ENCODE measurements at regions not wholly inside any gene's neighbourhood (a gene's known extent, or its start where the extent isn't known, plus 50 kb on each side); places are given as distances from the start of the nearest gene placed in this dataset.

- ChIA-PET CTCF (interaction anchor here (0.8 kb wide), 1 partner anchor 20 kb away, joined by 3 read pairs; no protein-coding TSS in a partner anchor), SMC1A (ENCODE audit: uncharacterized antibody, unreplicated experiment) (no interaction called here), RAD21 (ENCODE audit: unreplicated experiment) (no interaction called here), POLR2A (no interaction called here)
- Histone ChIP-seq H3K36me3 (ENCODE audit: control insufficient read depth in 2 of 2, insufficient read depth in 2 of 2, low read length in 1 of 2) (no peaks in the 10 kb centered on the region), H3K27ac (ENCODE audit: control insufficient read depth, insufficient read depth) (no peak overlapping the region), H3K4me2 (ENCODE audit: control insufficient read depth, insufficient read depth) (no peak overlapping the region), H3K27me3 (replicated peaks in 1 of 2; ENCODE audit: control insufficient read depth in 2 of 2, insufficient read depth in 2 of 2, low read length in 1 of 2) (no peaks in the 10 kb centered on the region), H3K9ac (ENCODE audit: control insufficient read depth, insufficient read depth, low read length) (no peak overlapping the region), H4K20me1 (ENCODE audit: control insufficient read depth, insufficient read depth) (no peaks in the 10 kb centered on the region), H2AFZ (ENCODE audit: control insufficient read depth, low read depth, low read length) (no peak overlapping the region), H3K79me2 (ENCODE audit: control insufficient read depth, insufficient read depth, low read length) (no peaks in the 10 kb centered on the region), H3K4me1 (ENCODE audit: control insufficient read depth, insufficient read depth, low read length) (no peaks in the 10 kb centered on the region), H3K4me3 (no peak overlapping the region), H3K9me3 (replicated peaks; ENCODE audit: control insufficient read depth, insufficient read depth, low read length) (no peaks in the 10 kb centered on the region)
- TF ChIP-seq KAT2A (conservative IDR thresholded peaks at IDR 0.05; ENCODE audit: control insufficient read depth, low read depth, low read length): no peak
- no peak for TF ChIP-seq ZBTB11 (CRISPR knock-in tag; IDR thresholded peaks at IDR 0.05)
- no peak for TF ChIP-seq CBX3 (IDR thresholded peaks at IDR 0.05; ENCODE audit: borderline replicate concordance, low read depth)
- no peak for TF ChIP-seq JUNB (IDR thresholded peaks at IDR 0.05)
- no peak for TF ChIP-seq IRF4 (IDR thresholded peaks at IDR 0.05; ENCODE audit: low read depth, low read length)
- TF ChIP-seq PKNOX1 (IDR thresholded peaks at IDR 0.05): no peak
- TF ChIP-seq BHLHE40 (IDR thresholded peaks at IDR 0.05; ENCODE audit: borderline replicate concordance in 1 of 2, low read depth in 2 of 2, low read length in 1 of 2): no peak
- TF ChIP-seq NR2C2 (IDR thresholded peaks at IDR 0.05; ENCODE audit: borderline replicate concordance, control insufficient read depth, insufficient read length, low read depth): no peak
- TF ChIP-seq EGR1 (IDR thresholded peaks at IDR 0.05; ENCODE audit: borderline replicate concordance in 1 of 2, low read depth in 2 of 2, low read length in 2 of 2): no peak
- TF ChIP-seq BACH1 (IDR thresholded peaks at IDR 0.05; ENCODE audit: borderline replicate concordance): no peak
- no peak for TF ChIP-seq SIX5 (IDR thresholded peaks at IDR 0.05; ENCODE audit: low read depth, low read length, severe bottlenecking)
- TF ChIP-seq ESRRA (IDR thresholded peaks at IDR 0.05; ENCODE audit: low read length): no peak
- no peak for TF ChIP-seq YBX1 (IDR thresholded peaks at IDR 0.05)
- TF ChIP-seq PRDM15 (CRISPR knock-in tag; IDR thresholded peaks at IDR 0.05): no peak
- intact Hi-C loops (cut with micrococcal nuclease; ENCODE audit: unreplicated experiment) (no loop called here), in situ Hi-C loops (cut with MboI) (no loop called here)
- BruUV-seq (replicated peaks): no TSS peak
- no peak for FAIRE-seq
- DNase-seq (ENCODE audit: low read depth, low spot score): no peak
- ATAC-seq: no peak
- 32% methylated on average over 4 of the region's 4 CpGs for whole genome bisulfite sequencing (ENCODE audit: insufficient coverage, insufficient replicate concordance, low lambda C conversion rate, missing lambda C conversion rate)
These were observed 411.9 kb upstream of the ARRDC3 start for GRCh38 chr5:91794856-91795548.

Measured in GM12878 (cell line).